ENCODE measurements at regions not wholly inside any gene's neighbourhood (a gene's known extent, or its start where the extent isn't known, plus 50 kb on each side); places are given as distances from the start of the nearest gene placed in this dataset.

GRCh38 chr2:154526234-154526633, 172.3 kb upstream of the KCNJ3 start:
- no peak overlapping the region for H3K4me3 Mint-ChIP-seq
- Histone ChIP-seq H3K4me3 (no peak overlapping the region), H3K79me2 (replicated peaks; ENCODE audit: insufficient read depth) (no peaks in the 10 kb centered on the region), H2AFZ (no peak overlapping the region), H3K9me2 (ENCODE audit: insufficient read depth) (no peaks in the 10 kb centered on the region), H3F3A (replicated peaks; ENCODE audit: low read depth) (no peaks in the 10 kb centered on the region), H3K4me1 (ENCODE audit: insufficient read depth) (no peaks in the 10 kb centered on the region), H3K36me3 (ENCODE audit: insufficient read depth) (no peaks in the 10 kb centered on the region), H3K4me2 (no peak overlapping the region), H3K27me3 (ENCODE audit: insufficient read depth) (no peaks in the 10 kb centered on the region), H4K20me1 (replicated peaks; ENCODE audit: insufficient read depth) (no peaks in the 10 kb centered on the region), H3K27ac (ENCODE audit: low read depth) (no peak overlapping the region)
- no peaks in the 10 kb centered on the region for H3K4me1 Mint-ChIP-seq
- ATAC-seq (no peak), DNase-seq (ENCODE audit: low spot score) (no peak)
- no peaks in the 10 kb centered on the region for H3K36me3 Mint-ChIP-seq (ENCODE audit: low read depth)
- H3K27ac Mint-ChIP-seq, result no peak overlapping the region
- H3K9me3 Mint-ChIP-seq, result no peaks in the 10 kb centered on the region
- TF ChIP-seq ETS1 (IDR thresholded peaks at IDR 0.05) (no peak), EZH2phosphoT487 (IDR thresholded peaks at IDR 0.05; ENCODE audit: unreplicated experiment) (no peak), CTCF (conservative IDR thresholded peaks at IDR 0.05; ENCODE audit: low read depth in 2 of 2) (no peak), EZH2 (IDR thresholded peaks at IDR 0.05; ENCODE audit: low read depth, unreplicated experiment) (no peak), REST (IDR thresholded peaks at IDR 0.05; ENCODE audit: unreplicated experiment) (no peak), ZNF114 (CRISPR knock-in tag; IDR thresholded peaks at IDR 0.05) (no peak), CREB1 (CRISPR knock-in tag; IDR thresholded peaks at IDR 0.05; ENCODE audit: low read depth) (no peak), JUNB (IDR thresholded peaks at IDR 0.05; ENCODE audit: unreplicated experiment) (no peak), POLR2AphosphoS5 (IDR thresholded peaks at IDR 0.05; ENCODE audit: low read depth) (no peak), ZNF462 (CRISPR knock-in tag; IDR thresholded peaks at IDR 0.05) (no peak), STAT1 (IDR thresholded peaks at IDR 0.05; ENCODE audit: unreplicated experiment) (no peak)
- H3K27me3 Mint-ChIP-seq (ENCODE audit: insufficient read depth, low read depth, poor library complexity), result peaks cover 3% of the 10 kb centered on the region
